HCT116 (cell line): ENCODE measurements at regions not wholly inside any gene's neighbourhood (a gene's known extent, or its start where the extent isn't known, plus 50 kb on each side); places are given as distances from the start of the nearest gene placed in this dataset.

Source experiments
- ATAC-seq: fragments of 200-7000 bp; cut with Tn5 transposase; 2 replicates; pipeline ENCODE4 v1.9.1; 2020; ENCODE audit warnings: mild to moderate bottlenecking, moderate library complexity
- BruUV-seq: library from RNA; stranded (reverse); fragments of 400-500 nt; replicated peaks from 2 replicates; lab custom pipeline; 2021; lab: Mats Ljungman, UMichigan
- CTCF ChIA-PET: fragments of 300-600 bp; sonication (Branson Sonifier 250); formaldehyde crosslinking; loops from one replicate; lab custom pipeline; 2021; ENCODE audit warnings: antibody characterized with exemption; lab: Charles Lee
- POLR2A ChIA-PET: fragments of 300-600, 350-600 bp; sonication (Branson Sonifier 250); formaldehyde crosslinking; loops from one replicate; lab custom pipeline; 2021; ENCODE audit warnings: antibody characterized with exemption; lab: Charles Lee
- RAD21 ChIA-PET, 2 experiments: fragments of 300-600 bp; sonication (Branson Sonifier 250); formaldehyde crosslinking; loops; one replicate each; lab custom pipeline; 2023; ENCODE audit warnings: low total read pairs in 2 of 2; ENCODE audit not compliant: uncharacterized antibody in 2 of 2, unreplicated experiment in 2 of 2, low non-redundant PET in 1 of 2; lab: Charles Lee
- DNase-seq: peaks from one replicate; pipeline ENCODE4 v3.0.0-alpha.2; 2010; ENCODE audit warnings: low read depth, low spot score
- H2AFZ ChIP-seq: fragments of 200-600 bp; shearing (Covaris generic), sonication (generic); 2 replicates; pipeline ENCODE4 v1.6.1; 2017; ENCODE audit warnings: low read depth, mixed run types, mixed read lengths, antibody characterized with exemption, low read length; ENCODE audit not compliant: poor library complexity, severe bottlenecking
- H3K27ac ChIP-seq: 2 replicates; pipeline ENCODE4 v1.5.1; 2012; ENCODE audit warnings: low read depth, low read length
- H3K27me3 ChIP-seq: fragments of 200-600 bp; sonication (generic); 2 replicates; pipeline ENCODE4 v1.6.1; 2016; ENCODE audit warnings: mixed run types, low read length, mixed read lengths; ENCODE audit not compliant: insufficient read depth
- H3K36me3 ChIP-seq, 2 experiments: fragments of 200-500 bp in 1 of 2; fragments of 200-600 bp in 1 of 2; sonication (Bioruptor generic) in 1 of 2; sonication (generic) in 1 of 2; 2 replicates each; pipeline versions ENCODE4 v1.5.1 to v1.6.1; 2014 to 2016; ENCODE audit warnings: low read length in 2 of 2, inconsistent platforms in 1 of 2, mixed read lengths in 1 of 2, mixed run types in 1 of 2; ENCODE audit not compliant: insufficient read depth in 2 of 2, control insufficient read depth in 1 of 2
- H3K4me1 ChIP-seq, 2 experiments: fragments of 200-600 bp in 1 of 2; sonication (generic) in 1 of 2; 2 replicates each; pipeline versions ENCODE4 v1.5.1 to v1.6.1; 2012 to 2017; ENCODE audit warnings: low read length in 2 of 2, inconsistent platforms in 1 of 2, mild to moderate bottlenecking in 1 of 2, mixed read lengths in 1 of 2, mixed run types in 1 of 2, moderate library complexity in 1 of 2; ENCODE audit not compliant: insufficient read depth in 2 of 2, control insufficient read depth in 1 of 2
- H3K4me2 ChIP-seq: fragments of 200-600 bp; sonication (generic); 2 replicates; pipeline ENCODE4 v1.6.1; 2017; ENCODE audit warnings: mixed run types, low read length, mixed read lengths
- H3K4me3 ChIP-seq, 2 experiments: fragments of 200-600 bp in 1 of 2; sonication (generic) in 1 of 2; replicated peaks in 1 of 2; 2 replicates each; pipeline ENCODE4 v1.5.1; 2011 to 2016; ENCODE audit warnings: low read length in 2 of 2, control low read depth in 1 of 2, low read depth in 1 of 2, mild to moderate bottlenecking in 1 of 2, mixed read lengths in 1 of 2, mixed run types in 1 of 2
- H3K79me2 ChIP-seq: fragments of 200-600 bp; sonication (generic); 2 replicates; pipeline ENCODE4 v1.6.1; 2017; ENCODE audit warnings: mild to moderate bottlenecking, mixed run types, low read length, moderate library complexity, mixed read lengths; ENCODE audit not compliant: insufficient read depth
- H3K9ac ChIP-seq: fragments of 200-600 bp; sonication (generic); 2 replicates; pipeline ENCODE4 v1.6.1; 2016; ENCODE audit warnings: low read length, mixed read lengths
- H3K9me2 ChIP-seq: fragments of 200-600 bp; sonication (generic), shearing (Covaris generic); 2 replicates; pipeline ENCODE4 v1.6.1; 2017; ENCODE audit warnings: mixed run types, mild to moderate bottlenecking, moderate library complexity; ENCODE audit not compliant: insufficient read depth
- H3K9me3 ChIP-seq, 2 experiments: fragments of 200-500 bp in 1 of 2; fragments of 200-600 bp in 1 of 2; sonication (Bioruptor generic) in 1 of 2; sonication (generic) in 1 of 2; 2 replicates each; pipeline ENCODE4 v1.6.1; 2014 to 2017; ENCODE audit warnings: low read length in 2 of 2, mixed read lengths in 2 of 2, inconsistent platforms in 1 of 2, low read depth in 1 of 2, mild to moderate bottlenecking in 1 of 2, mixed run types in 1 of 2, moderate library complexity in 1 of 2; ENCODE audit not compliant: control insufficient read depth in 1 of 2, insufficient read depth in 1 of 2
- H4K20me1 ChIP-seq: fragments of 200-600 bp; sonication (generic), shearing (Covaris generic); 2 replicates; pipeline ENCODE4 v1.6.1; 2017; ENCODE audit warnings: mixed run types, mild to moderate bottlenecking, moderate library complexity; ENCODE audit not compliant: insufficient read depth
- CEBPB ChIP-seq: IDR thresholded peaks from 2 replicates; pipeline ENCODE4 v1.6.1; 2012; ENCODE audit warnings: low read depth
- CTCF ChIP-seq, 3 experiments: fragments of 200-600 bp in 1 of 3; sonication (generic) in 1 of 3; IDR thresholded peaks in 2 of 3; conservative IDR thresholded peaks in 1 of 3; 2 replicates each; pipeline ENCODE4 v1.5.1; 2012 to 2017; ENCODE audit warnings: low read depth in 2 of 3, low read length in 2 of 3, antibody characterized with exemption in 1 of 3, borderline replicate concordance in 1 of 3, control low read depth in 1 of 3, mild to moderate bottlenecking in 1 of 3, mixed read lengths in 1 of 3, mixed run types in 1 of 3, moderate library complexity in 1 of 3; ENCODE audit not compliant: insufficient read depth in 1 of 3
- ELF1 ChIP-seq: IDR thresholded peaks from 2 replicates; pipeline ENCODE4 v1.6.1; 2012; ENCODE audit warnings: low read depth, borderline replicate concordance
- EZH2 ChIP-seq: fragments of 200-600 bp; sonication (generic); IDR thresholded peaks from 2 replicates; pipeline ENCODE4 v1.6.1; 2017; ENCODE audit warnings: antibody characterized with exemption, mixed run types
- EZH2phosphoT487 ChIP-seq: fragments of 200-600 bp; IDR thresholded peaks from 2 replicates; pipeline ENCODE4 v1.6.1; 2018; ENCODE audit warnings: antibody characterized with exemption, borderline replicate concordance
- REST ChIP-seq: IDR thresholded peaks from 2 replicates; pipeline ENCODE4 v1.6.1; 2012; ENCODE audit warnings: low read depth
- SP1 ChIP-seq: IDR thresholded peaks from 2 replicates; pipeline ENCODE4 v1.6.1; 2012; ENCODE audit warnings: low read depth
- SRF ChIP-seq: IDR thresholded peaks from 2 replicates; pipeline ENCODE4 v1.6.1; 2012; ENCODE audit warnings: low read depth
- YY1 ChIP-seq: IDR thresholded peaks from 2 replicates; pipeline ENCODE4 v1.6.1; 2011; ENCODE audit warnings: low read length, low read depth, moderate library complexity, mild to moderate bottlenecking; ENCODE audit not compliant: insufficient replicate concordance; ENCODE audit errors: extremely low read depth
- ZBTB33 ChIP-seq: IDR thresholded peaks from 2 replicates; pipeline ENCODE4 v1.6.1; 2011; ENCODE audit warnings: mild to moderate bottlenecking, low read length, moderate library complexity; ENCODE audit not compliant: insufficient replicate concordance; ENCODE audit errors: extremely low read depth
- ZNF274 ChIP-seq: fragments of 200-500 bp; sonication (Bioruptor generic); IDR thresholded peaks from 2 replicates; pipeline ENCODE4 v1.6.1; 2014; ENCODE audit warnings: mild to moderate bottlenecking, low read depth, low read length, inconsistent platforms
- intact Hi-C: fragments of 100-400 bp; cut with micrococcal nuclease; formaldehyde crosslinking; loops from 2 replicates; pipeline ENCODE4 v1.10.0; 2022

GRCh38 chr7:156099085-156099484 is 286.8 kb upstream of the SHH start:
- Histone ChIP-seq H3K4me2 (peak overlapping the region; percentile 31; the same call in 1 of the 2 replicates), H3K9me3 (no peaks in the 10 kb centered on the region), H3K9me2 (no peaks in the 10 kb centered on the region), H3K36me3 (no peaks in the 10 kb centered on the region), H3K4me3 (no peak overlapping the region), H3K4me1 (peaks cover 0 to 23% of the 10 kb centered on the region in 2 experiments; a peak in 2 of 4 replicates), H3K9ac (no peak overlapping the region), H3K79me2 (no peaks in the 10 kb centered on the region), H2AFZ (no peak overlapping the region), H3K27me3 (no peaks in the 10 kb centered on the region), H4K20me1 (no peaks in the 10 kb centered on the region), H3K27ac (no peak overlapping the region)
- DNase-seq (no peak), ATAC-seq (no peak)
- ChIA-PET POLR2A (no interaction called here), CTCF (no interaction called here), RAD21 (no interaction called here)
- BruUV-seq, result no TSS peak
- intact Hi-C loops, result no loop called here
- TF ChIP-seq SRF, result no peak
- no peak for TF ChIP-seq ELF1
- TF ChIP-seq ZNF274, result no peak
- no peak for TF ChIP-seq CEBPB

GRCh38 chr7:156096771-156097538 is 284.7 kb upstream of the SHH start:
- ATAC-seq (no peak), DNase-seq (no peak)
- BruUV-seq, result no TSS peak
- no peak overlapping the region for H3K9ac ChIP-seq
- H3K9me2 ChIP-seq, result no peaks in the 10 kb centered on the region
- CTCF ChIA-PET, result no interaction called here
- no peaks in the 10 kb centered on the region for H3K36me3 ChIP-seq
- H3K4me3 ChIP-seq, result no peak overlapping the region
- peaks cover 0 to 23% of the 10 kb centered on the region in 2 experiments; a peak in 2 of 4 replicates for H3K4me1 ChIP-seq
- H3K79me2 ChIP-seq, result no peaks in the 10 kb centered on the region
- RAD21 ChIA-PET, result no interaction called here
- H2AFZ ChIP-seq, result no peak overlapping the region
- H3K9me3 ChIP-seq, result no peaks in the 10 kb centered on the region
- POLR2A ChIA-PET, result no interaction called here
- no peak overlapping the region for H3K27ac ChIP-seq
- no peak overlapping the region for H3K4me2 ChIP-seq
- H3K27me3 ChIP-seq, result no peaks in the 10 kb centered on the region
- intact Hi-C loops, result no loop called here
- no peaks in the 10 kb centered on the region for H4K20me1 ChIP-seq
- TF ChIP-seq EZH2phosphoT487 (no peak), YY1 (no peak), REST (no peak), ZBTB33 (no peak), SP1 (no peak), EZH2 (no peak), CTCF (IDR thresholded peaks at IDR 0.05 in 2 of 3, conservative IDR thresholded peaks at IDR 0.05 in 1 of 3; ENCODE audit: borderline replicate concordance in 1 of 3, insufficient read depth in 1 of 3, low read depth in 2 of 3, low read length in 2 of 3) (no peak)
